Endometrial microvascular endothelial cells (primary cell): ENCODE measurements at regions not wholly inside any gene's neighbourhood (a gene's known extent, or its start where the extent isn't known, plus 50 kb on each side); places are given as distances from the start of the nearest gene placed in this dataset.

Experiments
- in situ Hi-C: cut with HindIII; loops from 2 replicates; pipeline ENCODE4 v1.10.0; 2017; ENCODE audit warnings: low sequenced_read_pairs, low pct_unique_long_range_greater_than_20kb; ENCODE audit errors: inconsistent ontology term

DNA sequence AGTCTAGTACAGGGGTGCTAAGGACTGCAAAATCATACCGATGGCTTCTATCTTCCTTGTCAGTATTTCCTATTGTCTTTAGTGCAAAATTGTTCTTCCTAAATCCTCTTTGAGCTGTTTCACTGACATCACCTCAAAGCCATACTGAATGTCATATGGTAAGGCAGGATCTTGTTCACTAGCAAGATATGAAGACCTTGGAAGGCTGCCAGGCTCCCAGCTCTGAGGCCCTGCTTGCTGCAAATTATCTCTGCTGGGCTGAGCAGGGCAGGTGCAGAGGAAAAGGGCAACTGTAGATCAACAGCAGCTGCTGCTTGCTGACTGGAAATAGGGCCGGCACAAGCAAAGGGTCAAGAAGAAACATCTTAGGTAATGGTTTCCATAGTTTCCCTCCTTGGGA is 58.2 kb downstream of the PMAIP1 start:
- in situ Hi-C loops, result no loop called here

DNA sequence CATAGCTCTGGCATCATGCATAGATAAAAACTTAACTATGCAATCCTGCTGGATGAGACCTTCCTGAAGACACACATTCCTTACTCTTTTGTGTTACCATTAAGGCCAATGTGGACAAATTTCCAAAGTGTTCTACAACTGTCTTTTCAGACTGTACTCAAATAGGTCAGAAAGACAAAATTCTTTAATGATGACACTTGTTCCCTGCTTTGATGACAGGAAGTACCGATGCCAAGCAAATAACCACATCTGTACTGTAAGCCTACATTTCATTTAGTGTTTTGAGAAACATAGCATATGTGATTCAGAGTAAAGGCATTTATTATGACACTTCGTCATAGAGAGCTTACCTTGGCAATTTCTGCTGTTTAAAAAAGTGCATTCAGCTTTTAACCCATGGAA is 55.0 kb downstream of the PMAIP1 start:
- in situ Hi-C loops, result no loop called here

DNA sequence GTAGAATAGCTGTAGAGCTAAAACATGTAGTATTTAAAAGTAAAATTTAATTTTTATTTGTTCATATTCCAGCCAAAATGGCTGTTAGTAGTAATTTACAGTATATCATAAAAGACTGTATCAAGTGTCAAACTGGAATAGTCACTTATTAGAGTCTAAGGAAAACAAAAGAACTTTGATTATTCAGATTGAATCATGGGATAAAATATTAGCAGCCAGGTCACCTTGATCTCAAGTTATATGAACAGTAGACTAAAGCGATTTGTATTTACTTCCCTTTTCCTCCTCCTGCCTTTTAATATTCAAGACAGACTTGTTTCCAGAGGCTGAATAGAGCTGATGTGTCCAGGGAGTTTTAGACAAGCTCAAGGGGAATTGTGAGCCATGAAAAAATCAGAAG is 54.4 kb downstream of the PMAIP1 start:
- in situ Hi-C loops, result no loop called here
